ENCODE measurements at regions not wholly inside any gene's neighbourhood (a gene's known extent, or its start where the extent isn't known, plus 50 kb on each side); places are given as distances from the start of the nearest gene placed in this dataset.

DNA sequence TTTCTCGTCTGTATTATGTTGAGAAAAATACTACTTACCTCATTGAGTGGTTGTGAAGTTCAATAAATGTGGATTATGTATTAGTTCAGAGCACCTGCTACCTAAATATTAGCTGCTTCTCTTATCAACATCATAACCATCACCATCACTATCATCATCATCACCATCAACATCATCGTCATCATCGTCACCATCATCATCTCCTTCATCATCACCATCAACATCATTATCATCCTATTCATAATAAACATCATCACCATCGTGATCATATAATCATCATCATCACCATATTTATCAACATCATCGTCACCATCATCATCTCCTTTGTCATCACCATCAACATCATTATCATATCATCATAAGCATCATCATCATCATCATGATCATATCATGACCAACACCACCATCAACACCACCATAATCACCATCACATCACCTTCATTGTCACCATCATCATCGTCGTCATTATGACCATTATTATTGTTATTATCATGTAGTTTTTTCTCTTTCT is 181.0 kb upstream of the ADCY2 start:
- H3K9me2 ChIP-seq (ENCODE audit: insufficient read depth, low read length) = no peaks in the 10 kb centered on the region
- no peak overlapping the region for H3K4me2 ChIP-seq (ENCODE audit: low read length)
- ChIA-PET CTCF (ENCODE audit: unreplicated experiment) (no interaction called here), POLR2A (interaction anchor here (1.1 kb wide), 1 partner anchor 13 kb away, joined by 4 read pairs; no protein-coding TSS in a partner anchor)
- H4K20me1 ChIP-seq (ENCODE audit: insufficient read depth, low read length) = no peaks in the 10 kb centered on the region
- H3K4me1 ChIP-seq (ENCODE audit: insufficient read depth, low read length, poor library complexity, severe bottlenecking) = no peaks in the 10 kb centered on the region
- no TSS peak for BruUV-seq (replicated peaks)
- no peak overlapping the region for H3K4me3 ChIP-seq (ENCODE audit: low read depth, low read length, poor library complexity, severe bottlenecking)
- no peak overlapping the region for H2AFZ ChIP-seq (ENCODE audit: low read length)
- no peak for DNase-seq (ENCODE audit: low spot score)
- H3K36me3 ChIP-seq (ENCODE audit: insufficient read depth, low read length) = no peaks in the 10 kb centered on the region
- H3K9me3 ChIP-seq (ENCODE audit: low read length) = no peaks in the 10 kb centered on the region
- H3K27ac ChIP-seq (ENCODE audit: low read depth, low read length, poor library complexity, severe bottlenecking) = no peak overlapping the region
- intact Hi-C loops (cut with micrococcal nuclease; ENCODE audit: unreplicated experiment) = no loop called here
- TF ChIP-seq CTCF (conservative IDR thresholded peaks at IDR 0.05; ENCODE audit: low read length) (no peak), EZH2phosphoT487 (IDR thresholded peaks at IDR 0.05; ENCODE audit: borderline replicate concordance, low read depth, low read length) (no peak)
- H3K79me2 ChIP-seq (ENCODE audit: insufficient read depth, low read depth, low read length) = no peaks in the 10 kb centered on the region

DNA sequence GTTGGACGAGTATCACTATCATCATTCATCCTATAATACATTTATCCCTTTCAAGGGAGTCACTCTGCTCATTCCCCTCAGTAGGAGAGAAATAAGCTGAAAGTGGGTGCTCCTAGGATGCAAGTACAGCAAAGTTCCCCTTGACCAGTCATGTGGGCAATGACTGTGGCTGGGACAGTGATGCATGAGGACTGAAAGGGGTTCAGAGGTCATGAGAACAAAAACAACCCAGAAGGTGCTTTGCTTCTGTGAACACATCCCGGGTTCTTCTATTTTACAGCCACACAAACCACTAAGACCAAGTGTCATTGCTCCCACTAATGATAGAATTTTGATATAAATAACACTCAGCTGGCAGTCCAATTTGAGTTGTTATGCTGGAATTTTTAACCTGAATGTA is 177.8 kb upstream of the ADCY2 start:
- H3K4me1 ChIP-seq (ENCODE audit: insufficient read depth, low read length, poor library complexity, severe bottlenecking) = no peaks in the 10 kb centered on the region
- no peak overlapping the region for H3K4me3 ChIP-seq (ENCODE audit: low read depth, low read length, poor library complexity, severe bottlenecking)
- no peaks in the 10 kb centered on the region for H3K9me2 ChIP-seq (ENCODE audit: insufficient read depth, low read length)
- H3K4me2 ChIP-seq (ENCODE audit: low read length) = no peak overlapping the region
- TF ChIP-seq CTCF (conservative IDR thresholded peaks at IDR 0.05; ENCODE audit: low read length) (no peak), EZH2phosphoT487 (IDR thresholded peaks at IDR 0.05; ENCODE audit: borderline replicate concordance, low read depth, low read length) (no peak)
- H3K9me3 ChIP-seq (ENCODE audit: low read length) = no peaks in the 10 kb centered on the region
- no TSS peak for BruUV-seq (replicated peaks)
- no peaks in the 10 kb centered on the region for H4K20me1 ChIP-seq (ENCODE audit: insufficient read depth, low read length)
- H3K27ac ChIP-seq (ENCODE audit: low read depth, low read length, poor library complexity, severe bottlenecking) = no peak overlapping the region
- intact Hi-C loops (cut with micrococcal nuclease; ENCODE audit: unreplicated experiment) = no loop called here
- ChIA-PET POLR2A (interaction anchor here (0.5 kb wide), 1 partner anchor 486 kb away, joined by 6 read pairs; no protein-coding TSS in a partner anchor), CTCF (ENCODE audit: unreplicated experiment) (no interaction called here)
- no peak for DNase-seq (ENCODE audit: low spot score)
- H3K36me3 ChIP-seq (ENCODE audit: insufficient read depth, low read length) = no peaks in the 10 kb centered on the region
- no peak overlapping the region for H2AFZ ChIP-seq (ENCODE audit: low read length)
- no peaks in the 10 kb centered on the region for H3K79me2 ChIP-seq (ENCODE audit: insufficient read depth, low read depth, low read length)

GRCh38 chr5:7220156-7220555 is 175.8 kb upstream of the ADCY2 start:
- intact Hi-C loops (cut with micrococcal nuclease; ENCODE audit: unreplicated experiment) = no loop called here
- no peak overlapping the region for H3K4me2 ChIP-seq (ENCODE audit: low read length)
- H3K4me3 ChIP-seq (ENCODE audit: low read depth, low read length, poor library complexity, severe bottlenecking) = no peak overlapping the region
- no peaks in the 10 kb centered on the region for H3K9me2 ChIP-seq (ENCODE audit: insufficient read depth, low read length)
- no peak for DNase-seq (ENCODE audit: low spot score)
- no peaks in the 10 kb centered on the region for H4K20me1 ChIP-seq (ENCODE audit: insufficient read depth, low read length)
- TF ChIP-seq CTCF (conservative IDR thresholded peaks at IDR 0.05; ENCODE audit: low read length) (no peak), EZH2phosphoT487 (IDR thresholded peaks at IDR 0.05; ENCODE audit: borderline replicate concordance, low read depth, low read length) (no peak)
- no peaks in the 10 kb centered on the region for H3K36me3 ChIP-seq (ENCODE audit: insufficient read depth, low read length)
- no peaks in the 10 kb centered on the region for H3K9me3 ChIP-seq (ENCODE audit: low read length)
- H3K4me1 ChIP-seq (ENCODE audit: insufficient read depth, low read length, poor library complexity, severe bottlenecking) = no peaks in the 10 kb centered on the region
- H3K79me2 ChIP-seq (ENCODE audit: insufficient read depth, low read depth, low read length) = no peaks in the 10 kb centered on the region
- POLR2A ChIA-PET = no interaction called here
- H3K27ac ChIP-seq (ENCODE audit: low read depth, low read length, poor library complexity, severe bottlenecking) = no peak overlapping the region
- BruUV-seq (replicated peaks) = no TSS peak
- H2AFZ ChIP-seq (ENCODE audit: low read length) = no peak overlapping the region
- CTCF ChIA-PET (ENCODE audit: unreplicated experiment) = no interaction called here
